Uterus (tissue), 3 donors: ENCODE measurements at regions not wholly inside any gene's neighbourhood (a gene's known extent, or its start where the extent isn't known, plus 50 kb on each side); places are given as distances from the start of the nearest gene placed in this dataset.

Experiments used
- DNase-seq, 2 donors: peaks; one replicate each; pipeline ENCODE4 v3.0.0-alpha.2; 2019 to 2020
- H3K27ac ChIP-seq, 2 donors: fragments of 200-600 bp; sonication (generic); 1 replicate in 1 of 2; 2 replicates in 1 of 2; pipeline ENCODE4 v1.5.1; 2016 to 2018
- H3K27me3 ChIP-seq, 2 donors: fragments of 200-600 bp; sonication (generic); one replicate each; pipeline ENCODE4 v1.5.1; 2018 to 2019; ENCODE audit warnings: control low read depth in 1 of 2
- H3K36me3 ChIP-seq, 2 donors: fragments of 200-600 bp; sonication (generic); one replicate each; pipeline ENCODE4 v1.5.1; 2019; ENCODE audit warnings: control low read depth in 1 of 2
- H3K4me1 ChIP-seq, 2 donors: fragments of 200-600 bp; sonication (generic); one replicate each; pipeline ENCODE4 v1.5.1; 2018 to 2019; ENCODE audit warnings: control low read depth in 1 of 2
- H3K4me3 ChIP-seq, 2 donors: fragments of 200-600 bp; sonication (generic); 1 replicate in 1 of 2; 2 replicates in 1 of 2; pipeline ENCODE4 v1.5.1; 2018 to 2019; ENCODE audit warnings: mild to moderate bottlenecking in 1 of 2
- H3K9me3 ChIP-seq, 2 donors: fragments of 200-600 bp; sonication (generic); one replicate each; pipeline ENCODE4 v1.5.1; 2019; ENCODE audit warnings: control low read depth in 1 of 2
- POLR2A ChIP-seq, 2 donors: fragments of 450-650 bp; IDR thresholded peaks; one replicate each; pipeline ENCODE4 v1.6.1; 2016; ENCODE audit warnings: antibody characterized with exemption in 2 of 2, mild to moderate bottlenecking in 1 of 2, moderate library complexity in 1 of 2
- intact Hi-C: fragments of 100-400 bp; cut with DNase I; formaldehyde crosslinking; loops from one replicate; pipeline ENCODE4 v1.15.1; 2023; ENCODE audit warnings: low total_unique reads
- TF ChIP-seq, protein P1 (sequence below), 4 experiments: fragments of 200-600 bp in 2 of 4; fragments of 450-650 bp in 2 of 4; sonication (generic) in 2 of 4; IDR thresholded peaks; one replicate each; pipeline ENCODE4 v1.5.1; 2016 to 2019; ENCODE audit warnings: antibody characterized with exemption in 4 of 4, mild to moderate bottlenecking in 2 of 4, moderate library complexity in 1 of 4
- donor health status: DM: yes; HTN: yes; CAD: no.

DNA sequence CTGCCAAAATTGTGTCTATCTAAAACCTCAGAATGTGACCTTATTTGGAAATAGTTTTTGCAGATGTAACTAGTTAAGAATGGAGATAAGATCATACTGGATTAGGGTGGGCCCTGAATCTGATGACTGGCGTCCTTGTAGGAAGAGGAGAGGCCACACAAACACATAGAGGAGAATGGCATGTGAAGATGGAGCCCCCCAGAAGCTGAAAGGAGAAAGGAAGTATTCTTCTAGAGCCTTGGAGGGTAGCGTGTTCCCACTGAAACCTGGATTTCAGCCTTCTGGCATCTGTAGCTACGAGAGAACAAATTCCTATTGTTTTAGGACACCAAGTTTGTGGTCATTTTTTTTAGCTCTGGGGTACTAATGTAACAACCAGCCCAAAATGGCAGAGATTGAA, 423.0 kb upstream of the TPM1 start:
- Histone ChIP-seq H3K4me1 (no peaks in the 10 kb centered on the region), H3K4me3 (no peak overlapping the region), H3K27me3 (no peaks in the 10 kb centered on the region), H3K27ac (no peak overlapping the region), H3K9me3 (no peaks in the 10 kb centered on the region), H3K36me3 (no peaks in the 10 kb centered on the region)
- TF ChIP-seq, protein P1, sequence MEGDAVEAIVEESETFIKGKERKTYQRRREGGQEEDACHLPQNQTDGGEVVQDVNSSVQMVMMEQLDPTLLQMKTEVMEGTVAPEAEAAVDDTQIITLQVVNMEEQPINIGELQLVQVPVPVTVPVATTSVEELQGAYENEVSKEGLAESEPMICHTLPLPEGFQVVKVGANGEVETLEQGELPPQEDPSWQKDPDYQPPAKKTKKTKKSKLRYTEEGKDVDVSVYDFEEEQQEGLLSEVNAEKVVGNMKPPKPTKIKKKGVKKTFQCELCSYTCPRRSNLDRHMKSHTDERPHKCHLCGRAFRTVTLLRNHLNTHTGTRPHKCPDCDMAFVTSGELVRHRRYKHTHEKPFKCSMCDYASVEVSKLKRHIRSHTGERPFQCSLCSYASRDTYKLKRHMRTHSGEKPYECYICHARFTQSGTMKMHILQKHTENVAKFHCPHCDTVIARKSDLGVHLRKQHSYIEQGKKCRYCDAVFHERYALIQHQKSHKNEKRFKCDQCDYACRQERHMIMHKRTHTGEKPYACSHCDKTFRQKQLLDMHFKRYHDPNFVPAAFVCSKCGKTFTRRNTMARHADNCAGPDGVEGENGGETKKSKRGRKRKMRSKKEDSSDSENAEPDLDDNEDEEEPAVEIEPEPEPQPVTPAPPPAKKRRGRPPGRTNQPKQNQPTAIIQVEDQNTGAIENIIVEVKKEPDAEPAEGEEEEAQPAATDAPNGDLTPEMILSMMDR (IDR thresholded peaks at IDR 0.05) = no peak
- TF ChIP-seq POLR2A (IDR thresholded peaks at IDR 0.05) = no peak
- no peak for DNase-seq
- intact Hi-C loops = no loop called here

DNA sequence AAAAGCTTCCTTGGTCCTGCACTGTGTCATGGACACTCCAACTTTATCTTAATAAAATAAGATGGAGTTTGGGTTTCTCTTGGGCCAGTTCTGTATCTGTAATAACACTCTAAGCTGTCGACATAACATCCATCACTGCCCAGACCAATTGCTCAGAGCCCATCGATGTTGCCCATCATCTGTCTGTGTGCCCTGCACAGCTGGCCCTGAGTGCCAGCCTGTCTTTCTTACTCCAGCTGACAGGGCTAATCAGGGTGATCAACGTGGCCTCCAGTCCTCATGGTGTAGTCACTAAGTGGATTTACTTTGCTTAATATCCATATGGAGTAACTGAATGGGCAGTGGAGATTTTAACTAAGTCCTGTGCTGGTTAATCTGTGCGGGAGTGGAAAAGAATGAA, 419.8 kb upstream of the TPM1 start:
- H3K36me3 ChIP-seq = no peaks in the 10 kb centered on the region
- intact Hi-C loops = no loop called here
- no peaks in the 10 kb centered on the region for H3K9me3 ChIP-seq
- TF ChIP-seq, protein P1 (IDR thresholded peaks at IDR 0.05) = no peak
- no peak for TF ChIP-seq POLR2A (IDR thresholded peaks at IDR 0.05)
- H3K4me1 ChIP-seq = no peaks in the 10 kb centered on the region
- H3K27me3 ChIP-seq = no peaks in the 10 kb centered on the region
- no peak overlapping the region for H3K4me3 ChIP-seq
- H3K27ac ChIP-seq = no peak overlapping the region
- no peak for DNase-seq

DNA sequence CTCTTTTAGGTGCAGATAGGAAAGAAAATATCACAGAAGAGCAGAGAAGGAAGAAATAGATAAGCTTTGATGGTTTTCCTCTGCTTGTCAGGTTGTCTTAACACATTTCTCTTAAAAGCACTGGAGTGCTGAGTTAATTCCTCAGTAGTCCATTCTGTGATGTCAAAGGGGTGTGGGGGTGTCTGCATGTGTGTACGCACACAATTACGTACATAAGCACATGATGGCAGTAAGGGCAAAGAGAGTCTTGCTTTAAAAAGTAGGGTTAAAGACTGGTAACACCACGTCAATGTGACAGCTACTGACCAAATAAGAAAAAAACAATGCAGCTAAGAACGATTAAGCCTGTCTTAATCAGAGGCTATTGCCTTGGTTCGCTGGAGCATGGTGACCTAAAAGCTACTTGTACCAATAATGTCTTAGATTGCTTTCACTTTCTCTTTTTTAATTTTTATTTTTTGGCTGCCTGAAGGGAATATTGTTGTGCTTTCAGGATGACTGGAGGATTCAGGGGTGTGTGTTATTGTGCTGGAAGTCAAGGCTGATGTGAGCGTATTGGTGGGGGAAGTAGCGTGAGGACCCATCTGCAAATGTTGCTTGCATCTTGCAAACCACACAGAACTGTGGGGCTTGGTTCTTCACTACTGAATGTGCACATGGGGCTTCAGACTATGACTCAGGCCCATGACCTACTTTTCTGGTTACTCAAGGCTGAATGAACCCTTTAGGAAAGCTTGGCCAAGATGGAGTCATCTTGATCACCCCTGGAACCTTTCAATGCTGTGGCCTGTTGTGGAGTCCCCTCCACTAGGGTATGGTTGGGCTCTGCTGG, 417.8 kb upstream of the TPM1 start:
- Histone ChIP-seq H3K4me3 (peak overlapping the region in 1 of 2 donors; percentile 12), H3K9me3 (no peaks in the 10 kb centered on the region), H3K4me1 (no peaks in the 10 kb centered on the region), H3K27ac (peak overlapping the region; percentile 27 to 51), H3K36me3 (no peaks in the 10 kb centered on the region), H3K27me3 (no peaks in the 10 kb centered on the region)
- TF ChIP-seq, protein P1 (IDR thresholded peaks at IDR 0.05) = no peak
- TF ChIP-seq POLR2A (IDR thresholded peaks at IDR 0.05) = no peak
- peak; percentile 25 to 49 for DNase-seq
- intact Hi-C loops = no loop called here

DNA sequence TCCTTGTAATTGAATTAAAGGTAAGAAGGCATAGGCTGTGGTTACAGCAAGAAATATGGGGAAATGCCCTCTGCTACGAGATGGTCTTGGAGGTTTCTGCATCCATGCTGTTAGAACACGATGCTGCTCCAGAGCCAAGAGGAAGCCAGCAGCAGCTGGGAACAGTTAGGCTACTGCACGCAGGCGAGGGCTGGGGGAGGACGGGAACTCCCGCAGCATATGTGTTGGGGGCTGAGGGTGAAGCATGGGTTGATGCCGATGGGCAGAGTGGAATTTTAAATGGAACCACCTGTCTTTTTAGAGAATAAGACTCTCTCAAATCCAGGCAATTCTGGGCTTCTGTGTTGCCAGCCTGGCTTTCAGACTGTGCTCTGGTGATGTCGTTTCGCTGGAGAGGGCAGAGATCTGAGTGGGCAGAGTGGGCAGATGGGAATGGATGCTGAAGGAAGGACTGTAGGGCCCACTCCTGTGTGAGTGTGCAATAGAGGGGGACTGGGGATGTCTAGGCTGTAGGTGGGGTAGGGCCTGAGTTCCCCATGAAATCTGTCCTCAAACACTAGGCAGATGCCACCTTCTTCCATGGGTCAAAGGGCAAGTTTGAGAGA, 417.0 kb upstream of the TPM1 start:
- Histone ChIP-seq H3K9me3 (no peaks in the 10 kb centered on the region), H3K36me3 (no peaks in the 10 kb centered on the region), H3K27ac (peak overlapping the region; percentile 27 to 51), H3K27me3 (no peaks in the 10 kb centered on the region), H3K4me3 (no peak overlapping the region), H3K4me1 (no peaks in the 10 kb centered on the region)
- TF ChIP-seq, protein P1 (IDR thresholded peaks at IDR 0.05) = no peak
- TF ChIP-seq POLR2A (IDR thresholded peaks at IDR 0.05) = no peak
- peak in 1 of 2 donors; percentile 31 for DNase-seq
- intact Hi-C loops = no loop called here

DNA sequence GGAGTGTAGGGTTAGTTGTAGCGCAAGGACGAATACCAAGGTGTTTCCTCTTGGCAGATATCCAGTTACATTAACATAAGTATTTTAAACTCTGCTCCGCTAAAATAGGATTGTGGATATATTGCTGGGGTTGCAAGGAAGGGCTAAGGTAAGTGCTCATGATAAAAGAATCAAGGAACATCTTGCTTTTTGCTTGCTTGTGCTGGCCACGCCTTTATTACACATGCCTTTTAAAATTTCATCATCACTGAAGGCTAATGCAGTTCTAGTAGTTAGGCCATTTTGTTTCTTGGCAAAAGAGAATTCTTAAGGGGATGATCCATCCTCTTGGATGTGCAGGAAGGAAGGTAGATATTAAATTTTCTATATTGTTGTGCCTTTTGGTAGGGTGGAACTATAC, 415.6 kb upstream of the TPM1 start:
- Histone ChIP-seq H3K9me3 (no peaks in the 10 kb centered on the region), H3K36me3 (no peaks in the 10 kb centered on the region), H3K27me3 (no peaks in the 10 kb centered on the region), H3K4me1 (no peaks in the 10 kb centered on the region), H3K4me3 (no peak overlapping the region), H3K27ac (no peak overlapping the region)
- intact Hi-C loops = no loop called here
- no peak for DNase-seq
- no peak for TF ChIP-seq POLR2A (IDR thresholded peaks at IDR 0.05)
- TF ChIP-seq, protein P1 (IDR thresholded peaks at IDR 0.05) = no peak
